GM21526 (cell line): ENCODE measurements at regions not wholly inside any gene's neighbourhood (a gene's known extent, or its start where the extent isn't known, plus 50 kb on each side); places are given as distances from the start of the nearest gene placed in this dataset.

ENCODE experiments used
- ATAC-seq: cut with Tn5 transposase; IDR thresholded peaks from one replicate; pipeline ENCODE4 v1.9.1; 2021; ENCODE audit warnings: moderate library complexity; ENCODE audit not compliant: unreplicated experiment, low FRiP score

GRCh38 chr6:43860285-43860684, 90.3 kb downstream of the VEGFA start:
- no peak for ATAC-seq

- ATAC-seq = no peak
Measured at GRCh38 chr6:43859213-43859612, 89.2 kb downstream of the VEGFA start.

GRCh38 chr6:43858161-43859153, 88.4 kb downstream of the VEGFA start:
- no peak for ATAC-seq

- no peak for ATAC-seq
Measured at GRCh38 chr6:43856005-43856765, 86.2 kb downstream of the VEGFA start.

- no peak for ATAC-seq
Measured at GRCh38 chr6:43855247-43855646, 85.2 kb downstream of the VEGFA start.

GRCh38 chr6:43853066-43853650, 83.1 kb downstream of the VEGFA start:
- ATAC-seq = no peak

GRCh38 chr6:43852350-43852864, 82.4 kb downstream of the VEGFA start:
- ATAC-seq = no peak

GRCh38 chr6:43851204-43851865, 81.3 kb downstream of the VEGFA start:
- no peak for ATAC-seq

GRCh38 chr6:43850314-43851203, 80.5 kb downstream of the VEGFA start:
- no peak for ATAC-seq

- no peak for ATAC-seq
Measured at GRCh38 chr6:43849844-43850243, 79.8 kb downstream of the VEGFA start.

- ATAC-seq = no peak
Measured at GRCh38 chr6:43848671-43849391, 78.8 kb downstream of the VEGFA start.

GRCh38 chr6:43847741-43848630, 78.0 kb downstream of the VEGFA start:
- ATAC-seq = no peak

GRCh38 chr6:43846556-43846955, 76.5 kb downstream of the VEGFA start:
- no peak for ATAC-seq

- no peak for ATAC-seq
Measured at GRCh38 chr6:43845646-43846045, 75.6 kb downstream of the VEGFA start.

- ATAC-seq = no peak
Measured at GRCh38 chr6:43843669-43844171, 73.7 kb downstream of the VEGFA start.

GRCh38 chr6:43843097-43843645, 73.2 kb downstream of the VEGFA start:
- no peak for ATAC-seq

GRCh38 chr6:43842231-43842794, 72.3 kb downstream of the VEGFA start:
- no peak for ATAC-seq
